Mucosa of rectum (tissue), 2 donors: ENCODE measurements at regions not wholly inside any gene's neighbourhood (a gene's known extent, or its start where the extent isn't known, plus 50 kb on each side); places are given as distances from the start of the nearest gene placed in this dataset.

Source experiments
- H3K27ac ChIP-seq, 2 donors: one replicate each; pipeline ENCODE4 v1.7.0; 2013; ENCODE audit warnings: inconsistent platforms in 2 of 2, low read depth in 2 of 2, low read length in 2 of 2
- H3K27me3 ChIP-seq, 2 donors: one replicate each; pipeline ENCODE4 v1.7.0; 2013; ENCODE audit warnings: low read length in 2 of 2; ENCODE audit not compliant: control insufficient read depth in 2 of 2, insufficient read depth in 2 of 2
- H3K36me3 ChIP-seq, 2 donors: one replicate each; pipeline ENCODE4 v1.7.0; 2013; ENCODE audit warnings: low read length in 2 of 2; ENCODE audit not compliant: control insufficient read depth in 2 of 2, insufficient read depth in 2 of 2
- H3K4me1 ChIP-seq, 2 donors: one replicate each; pipeline ENCODE4 v1.7.0; 2013; ENCODE audit warnings: low read length in 2 of 2, mild to moderate bottlenecking in 1 of 2; ENCODE audit not compliant: control insufficient read depth in 2 of 2, insufficient read depth in 2 of 2
- H3K4me3 ChIP-seq, 2 donors: one replicate each; pipeline ENCODE4 v1.7.0; 2013; ENCODE audit warnings: low read length in 2 of 2
- H3K9ac ChIP-seq, 2 donors: one replicate each; pipeline ENCODE4 v1.7.0; 2013; ENCODE audit warnings: low read length in 2 of 2, low read depth in 1 of 2, mild to moderate bottlenecking in 1 of 2
- H3K9me3 ChIP-seq, 2 donors: one replicate each; pipeline ENCODE4 v1.7.0; 2013; ENCODE audit warnings: low read length in 2 of 2; ENCODE audit not compliant: control insufficient read depth in 2 of 2
- donor health status: healthy.
- donor health status: Normal muscosa, but diverticular disease.

DNA sequence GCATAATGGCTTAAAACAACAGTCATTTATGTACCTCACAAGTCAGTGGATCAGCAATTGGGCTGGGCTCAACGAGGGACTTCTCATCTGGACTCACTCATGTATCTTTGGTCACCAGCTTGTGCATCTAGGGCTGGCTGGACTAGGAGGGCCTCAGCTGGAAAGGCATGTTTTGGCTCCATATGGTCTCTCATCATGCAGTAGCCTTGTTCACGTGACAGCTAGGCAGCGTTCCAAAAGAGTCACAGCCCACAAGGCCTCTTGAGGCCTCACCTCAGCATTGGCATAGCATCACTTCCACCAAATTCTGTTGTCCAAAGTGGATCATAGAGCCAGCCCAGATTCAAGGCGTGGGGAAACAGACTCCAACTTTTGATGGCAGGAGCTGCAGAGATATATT lies 110.1 kb downstream of the MAFB start:
- no peaks in the 10 kb centered on the region for H3K27me3 ChIP-seq

DNA sequence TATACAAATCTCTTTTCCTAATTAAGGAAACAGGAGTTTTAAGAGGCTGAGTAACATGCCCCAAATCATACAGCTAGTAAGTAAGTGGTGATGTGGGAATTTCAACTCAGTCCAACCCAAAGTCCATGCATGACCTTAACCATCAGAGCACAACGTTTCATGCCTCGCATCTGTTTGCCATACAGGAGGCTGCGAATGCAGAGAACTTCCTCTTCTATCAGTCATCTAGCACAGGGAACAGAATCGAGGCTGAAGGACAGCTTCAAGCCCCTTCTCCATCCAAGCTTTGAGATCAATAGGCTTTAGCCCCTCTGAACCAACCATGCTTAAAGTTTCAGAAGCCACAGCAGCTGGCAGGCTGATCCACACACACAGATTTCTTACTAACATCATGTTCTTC lies 113.2 kb downstream of the MAFB start:
- Histone ChIP-seq H3K27me3 (no peaks in the 10 kb centered on the region), H3K27ac (no peak overlapping the region), H3K36me3 (no peaks in the 10 kb centered on the region), H3K4me3 (no peak overlapping the region), H3K9ac (no peak overlapping the region), H3K9me3 (no peaks in the 10 kb centered on the region), H3K4me1 (no peaks in the 10 kb centered on the region)

More for the DNA sequence above, 110.1 kb downstream of the MAFB start:
- peaks cover 0 to 8% of the 10 kb centered on the region in 2 donors for H3K4me1 ChIP-seq
- no peak overlapping the region for H3K27ac ChIP-seq
- H3K9ac ChIP-seq = no peak overlapping the region
- H3K9me3 ChIP-seq = no peaks in the 10 kb centered on the region
- H3K36me3 ChIP-seq = no peaks in the 10 kb centered on the region
- no peak overlapping the region for H3K4me3 ChIP-seq

DNA sequence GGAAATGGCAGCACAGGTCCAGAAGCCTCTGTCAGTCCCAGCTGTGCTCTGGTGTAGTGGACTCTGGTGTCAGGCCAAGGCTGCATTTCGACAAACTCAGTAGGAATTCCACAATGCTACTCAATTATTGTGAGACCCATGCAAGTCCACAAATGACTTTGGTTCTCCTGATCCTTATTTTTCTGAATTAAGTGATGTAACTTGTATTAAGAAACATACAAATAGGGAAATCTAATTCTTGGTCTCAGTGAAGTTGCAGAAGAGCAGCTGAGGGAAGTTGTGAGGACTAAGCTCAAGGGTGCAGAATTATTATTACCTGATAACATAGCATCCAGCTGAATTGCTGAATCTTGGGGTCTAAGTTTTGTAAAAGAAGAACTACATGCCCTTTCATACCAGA lies 116.8 kb downstream of the MAFB start:
- Histone ChIP-seq H3K9ac (no peak overlapping the region), H3K27me3 (no peaks in the 10 kb centered on the region), H3K4me1 (no peaks in the 10 kb centered on the region), H3K36me3 (no peaks in the 10 kb centered on the region), H3K4me3 (no peak overlapping the region), H3K9me3 (no peaks in the 10 kb centered on the region), H3K27ac (no peak overlapping the region)

DNA sequence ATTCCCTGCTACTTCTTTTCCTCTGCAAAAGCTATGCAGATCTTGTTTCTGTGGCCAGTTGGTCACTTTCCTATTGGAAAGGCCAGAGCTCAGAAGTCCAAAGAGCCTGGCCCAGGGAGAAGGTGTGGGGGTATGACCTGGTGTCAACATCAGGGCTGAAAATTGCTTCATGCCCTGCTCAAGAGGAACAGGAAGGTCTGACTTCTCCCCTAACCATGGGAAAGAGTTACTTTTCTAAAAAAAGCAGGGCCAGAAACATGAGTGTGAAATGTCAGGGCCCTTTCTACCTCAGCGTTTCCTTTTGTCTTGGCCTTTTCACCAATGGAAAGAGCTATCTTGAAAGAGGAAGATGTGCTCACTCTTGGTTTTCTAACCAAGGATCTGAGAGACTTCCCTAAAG lies 117.4 kb downstream of the MAFB start:
- Histone ChIP-seq H3K27ac (no peak overlapping the region), H3K9me3 (no peaks in the 10 kb centered on the region), H3K36me3 (no peaks in the 10 kb centered on the region), H3K9ac (no peak overlapping the region), H3K27me3 (no peaks in the 10 kb centered on the region), H3K4me1 (no peaks in the 10 kb centered on the region), H3K4me3 (no peak overlapping the region)

DNA sequence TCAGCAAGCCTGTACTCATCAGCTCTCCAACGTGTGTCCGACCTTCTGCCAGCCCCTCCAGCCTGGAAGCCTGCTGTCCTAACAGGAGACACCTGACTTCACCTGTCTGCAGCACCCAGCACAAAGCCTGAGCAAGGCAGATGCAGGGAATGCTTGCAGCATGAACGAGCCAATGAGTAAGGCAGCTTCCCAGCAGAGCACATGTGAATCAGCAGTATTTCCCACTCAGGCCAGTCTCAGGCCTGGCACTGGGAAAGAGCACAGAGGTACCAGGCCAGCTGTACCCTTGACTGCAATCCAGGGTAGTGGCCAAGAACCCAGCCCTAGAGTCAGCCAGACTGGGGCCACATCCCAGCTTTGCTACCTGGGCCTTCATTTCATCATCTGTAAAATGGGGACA lies 120.8 kb downstream of the MAFB start:
- H3K4me1 ChIP-seq = peaks cover 6% of the 10 kb centered on the region in 2 donors
- no peaks in the 10 kb centered on the region for H3K36me3 ChIP-seq
- H3K4me3 ChIP-seq = no peak overlapping the region
- H3K9ac ChIP-seq = no peak overlapping the region
- no peaks in the 10 kb centered on the region for H3K9me3 ChIP-seq
- no peak overlapping the region for H3K27ac ChIP-seq
- H3K27me3 ChIP-seq = no peaks in the 10 kb centered on the region

DNA sequence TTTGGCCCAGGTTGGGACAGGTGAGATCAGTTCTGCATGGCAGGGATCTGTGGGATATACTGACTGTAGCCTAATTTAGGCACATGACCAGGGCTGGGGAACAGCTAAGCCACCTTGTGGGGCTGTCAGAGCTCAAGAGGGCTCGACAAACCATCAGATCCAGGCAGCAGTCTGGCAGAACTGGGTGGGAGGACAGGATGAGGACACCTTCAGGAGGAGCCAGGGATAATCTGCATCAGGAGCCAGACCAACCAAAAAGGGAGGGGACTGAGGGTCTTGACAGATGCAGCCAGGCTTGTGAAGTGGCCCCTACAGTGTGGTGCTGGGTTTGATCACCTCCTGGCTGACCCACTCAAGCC lies 123.4 kb downstream of the MAFB start:
- peaks cover 15 to 19% of the 10 kb centered on the region in 2 donors for H3K4me1 ChIP-seq
- no peaks in the 10 kb centered on the region for H3K36me3 ChIP-seq
- H3K27ac ChIP-seq = no peak overlapping the region

DNA sequence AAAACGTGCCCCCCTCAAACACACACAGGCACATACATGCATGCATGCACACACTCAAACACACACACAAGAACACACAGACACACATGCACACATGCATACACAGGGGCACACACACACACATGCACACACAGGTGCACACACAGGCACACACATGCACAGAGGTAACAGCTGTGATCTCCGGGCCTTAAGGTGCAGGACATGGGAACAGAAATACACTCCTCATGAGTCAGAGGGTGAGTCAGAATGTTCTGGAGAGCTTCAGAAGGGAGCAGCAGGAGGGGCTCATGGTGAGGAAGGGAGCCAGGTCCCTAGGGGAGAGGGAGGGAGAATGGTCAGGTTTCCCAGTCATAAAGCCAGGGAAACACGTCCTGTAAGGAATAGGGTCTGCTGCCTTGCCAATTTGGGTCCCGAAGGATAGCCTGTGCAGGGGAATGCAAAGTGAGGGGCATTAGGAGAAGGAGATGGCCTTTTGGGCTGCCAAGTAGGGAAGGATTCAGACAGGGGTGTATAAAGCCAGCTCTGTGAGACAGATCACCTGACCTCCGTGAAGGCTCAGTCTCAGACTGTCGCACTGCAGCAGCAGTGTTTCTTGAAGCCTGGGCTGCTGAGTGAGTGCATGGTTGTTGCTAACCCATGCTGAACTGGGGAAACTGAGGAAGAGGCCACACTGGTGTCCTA lies 123.9 kb downstream of the MAFB start:
- H3K27ac ChIP-seq = no peak overlapping the region
- no peaks in the 10 kb centered on the region for H3K9me3 ChIP-seq
- H3K9ac ChIP-seq = no peak overlapping the region
- no peaks in the 10 kb centered on the region for H3K36me3 ChIP-seq
- no peaks in the 10 kb centered on the region for H3K27me3 ChIP-seq
- H3K4me3 ChIP-seq = no peak overlapping the region
- H3K4me1 ChIP-seq = peaks cover 15 to 19% of the 10 kb centered on the region in 2 donors

More for the DNA sequence above, 123.4 kb downstream of the MAFB start:
- no peak overlapping the region for H3K9ac ChIP-seq
- no peak overlapping the region for H3K4me3 ChIP-seq
- H3K27me3 ChIP-seq = no peaks in the 10 kb centered on the region
- no peaks in the 10 kb centered on the region for H3K9me3 ChIP-seq

DNA sequence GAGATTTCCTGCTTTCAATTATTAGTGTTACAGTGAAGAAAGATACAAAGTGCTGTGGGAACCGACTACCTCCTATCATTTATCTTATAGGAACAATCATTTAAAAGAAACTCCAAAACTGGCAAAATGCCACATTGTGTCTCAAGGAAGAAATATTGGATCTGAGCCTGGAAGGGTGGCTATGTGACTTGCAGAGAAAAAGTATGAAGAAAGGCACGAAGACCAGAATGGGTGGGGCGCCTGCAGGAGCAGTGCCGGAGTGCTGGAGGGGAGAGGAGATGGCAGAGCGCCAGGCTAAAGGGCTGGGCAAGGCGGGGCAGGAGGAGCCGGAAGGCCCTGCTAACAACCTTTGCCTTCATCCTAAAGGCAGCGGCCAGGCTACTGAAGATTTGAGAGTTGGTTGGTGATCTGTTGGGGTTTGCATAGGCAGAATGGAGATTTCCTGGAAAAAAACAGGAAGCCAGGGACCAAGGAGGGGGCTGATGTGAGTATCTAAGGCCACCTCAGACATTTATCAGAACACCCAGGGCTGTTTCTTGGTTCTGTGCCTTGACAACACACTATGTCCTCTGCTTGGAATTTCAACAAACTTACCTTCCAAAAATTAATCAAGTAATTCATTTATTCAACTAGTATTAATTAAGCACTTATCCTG lies 125.6 kb downstream of the MAFB start:
- Histone ChIP-seq H3K9ac (no peak overlapping the region), H3K9me3 (no peaks in the 10 kb centered on the region), H3K36me3 (no peaks in the 10 kb centered on the region), H3K4me1 (peaks cover 15 to 19% of the 10 kb centered on the region in 2 donors), H3K4me3 (no peak overlapping the region), H3K27me3 (no peaks in the 10 kb centered on the region), H3K27ac (peak overlapping the region; percentile 62 to 74)

DNA sequence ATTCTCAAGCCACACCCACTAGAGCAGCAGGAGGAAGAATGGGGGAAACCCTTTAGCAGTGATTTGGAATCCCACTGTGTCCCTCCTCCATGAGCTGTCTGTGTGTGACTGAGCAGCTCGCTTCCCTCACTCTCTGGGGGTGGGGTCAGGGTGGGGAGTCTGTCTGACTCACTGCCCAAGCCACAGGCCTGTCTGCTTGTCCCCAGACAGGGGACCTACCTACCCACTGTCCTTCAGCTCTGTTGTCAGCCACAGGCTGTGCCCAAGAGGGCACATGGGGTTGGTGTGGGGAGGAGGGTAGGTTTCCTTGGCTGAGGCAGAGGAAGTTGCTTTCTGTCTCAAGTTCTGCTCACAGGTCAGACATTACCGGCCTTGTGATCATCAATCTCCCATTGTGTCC lies 127.0 kb downstream of the MAFB start:
- Histone ChIP-seq H3K4me3 (no peak overlapping the region), H3K36me3 (no peaks in the 10 kb centered on the region), H3K9me3 (no peaks in the 10 kb centered on the region), H3K27ac (peak overlapping the region in 1 of 2 donors; percentile 62), H3K9ac (peak overlapping the region in 1 of 2 donors; percentile 27), H3K4me1 (peaks cover 15 to 19% of the 10 kb centered on the region in 2 donors), H3K27me3 (no peaks in the 10 kb centered on the region)

DNA sequence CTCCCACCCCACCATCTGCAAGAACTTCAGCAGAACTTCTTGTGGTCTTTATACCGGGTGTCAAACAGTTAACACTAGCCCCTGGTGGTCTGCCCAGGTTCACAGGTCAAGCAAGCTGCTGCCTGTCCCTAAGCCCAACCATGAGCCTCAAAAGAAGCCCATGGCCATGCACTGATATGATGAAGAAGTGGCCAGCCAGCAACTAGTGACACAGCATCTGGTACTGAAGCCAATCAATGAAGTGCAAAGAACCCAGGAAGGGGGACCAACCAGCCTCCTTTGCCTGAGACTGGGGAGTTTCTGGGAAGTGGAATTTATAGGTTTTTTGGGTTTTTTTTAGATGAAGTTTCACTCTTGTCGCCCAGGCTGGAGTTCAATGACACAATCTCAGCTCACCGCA lies 127.8 kb downstream of the MAFB start:
- H3K9me3 ChIP-seq = no peaks in the 10 kb centered on the region
- H3K4me1 ChIP-seq = peaks cover 15 to 19% of the 10 kb centered on the region in 2 donors
- no peaks in the 10 kb centered on the region for H3K27me3 ChIP-seq
- no peak overlapping the region for H3K27ac ChIP-seq
- no peak overlapping the region for H3K9ac ChIP-seq
- H3K4me3 ChIP-seq = no peak overlapping the region
- no peaks in the 10 kb centered on the region for H3K36me3 ChIP-seq
